ENCODE measurements at regions not wholly inside any gene's neighbourhood (a gene's known extent, or its start where the extent isn't known, plus 50 kb on each side); places are given as distances from the start of the nearest gene placed in this dataset.

GRCh38 chr5:88490874-88491273, 222.2 kb upstream of the TMEM161B start:
- TF ChIP-seq CTCF (IDR thresholded peaks at IDR 0.05): no peak
- TF ChIP-seq POLR2A (IDR thresholded peaks at IDR 0.05): no peak

All from thyroid gland (tissue), 4 donors.